ENCODE measurements at regions not wholly inside any gene's neighbourhood (a gene's known extent, or its start where the extent isn't known, plus 50 kb on each side); places are given as distances from the start of the nearest gene placed in this dataset.
"Not testable (repeated sequence)": the region's sequence is repeated elsewhere in the genome, so short reads cannot be mapped to it uniquely, and the experiment has no call there.

GRCh38 chr7:142485617-142486226 is 227.9 kb upstream of the PRSS58 start:
- FAIRE-seq (no peak), DNase-seq (ENCODE audit: insufficient read length) (no peak)

DNA sequence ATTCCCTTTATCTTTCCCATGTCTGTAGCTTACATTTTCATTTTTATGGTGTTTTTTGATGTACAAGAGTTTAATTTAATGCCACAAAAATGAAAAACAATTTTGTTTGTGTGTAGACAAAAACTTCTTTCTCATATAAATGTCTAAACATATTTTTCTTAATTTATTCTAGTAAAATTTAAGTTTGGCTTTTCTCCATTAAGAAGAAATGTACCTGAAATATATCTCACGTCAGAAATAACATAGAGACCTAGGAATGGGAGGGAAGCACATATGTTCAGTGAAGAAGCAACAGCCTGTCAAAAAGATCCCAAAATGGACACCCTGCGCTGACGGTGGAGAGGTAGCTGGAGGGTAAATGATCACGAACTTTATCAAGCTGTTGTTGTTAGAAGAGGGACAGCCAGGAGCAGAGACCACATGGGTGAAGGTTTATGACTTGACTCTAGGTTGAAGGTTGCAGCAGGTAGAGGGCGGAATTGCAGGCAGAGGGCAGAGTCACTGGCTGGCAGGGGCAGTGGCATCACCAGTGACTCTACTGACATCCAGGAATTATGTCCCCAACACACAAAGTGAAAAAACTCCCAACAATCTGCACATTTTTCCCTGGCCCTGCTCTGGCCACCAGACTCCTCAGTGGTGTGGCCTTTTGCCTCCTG is 225.9 kb upstream of the PRSS58 start:
- DNase-seq (ENCODE audit: insufficient read length), result no peak
- no peak for TF ChIP-seq POLR2A (IDR thresholded peaks at IDR 0.05; ENCODE audit: low read depth, low read length)
- no peak for TF ChIP-seq POLR2AphosphoS5 (IDR thresholded peaks at IDR 0.05; ENCODE audit: low read depth, low read length)
- TF ChIP-seq TAF1 (IDR thresholded peaks at IDR 0.05; ENCODE audit: borderline replicate concordance, low read depth, low read length), result no peak
- no peak for FAIRE-seq

More at GRCh38 chr7:142485617-142486226, 227.9 kb upstream of the PRSS58 start:
- no peak for TF ChIP-seq TAF1 (IDR thresholded peaks at IDR 0.05; ENCODE audit: borderline replicate concordance, low read depth, low read length)
- no peak for TF ChIP-seq POLR2A (IDR thresholded peaks at IDR 0.05; ENCODE audit: low read depth, low read length)
- TF ChIP-seq POLR2AphosphoS5 (IDR thresholded peaks at IDR 0.05; ENCODE audit: low read depth, low read length), result no peak

GRCh38 chr7:142482891-142483658 is 225.2 kb upstream of the PRSS58 start:
- FAIRE-seq, result no peak

DNA sequence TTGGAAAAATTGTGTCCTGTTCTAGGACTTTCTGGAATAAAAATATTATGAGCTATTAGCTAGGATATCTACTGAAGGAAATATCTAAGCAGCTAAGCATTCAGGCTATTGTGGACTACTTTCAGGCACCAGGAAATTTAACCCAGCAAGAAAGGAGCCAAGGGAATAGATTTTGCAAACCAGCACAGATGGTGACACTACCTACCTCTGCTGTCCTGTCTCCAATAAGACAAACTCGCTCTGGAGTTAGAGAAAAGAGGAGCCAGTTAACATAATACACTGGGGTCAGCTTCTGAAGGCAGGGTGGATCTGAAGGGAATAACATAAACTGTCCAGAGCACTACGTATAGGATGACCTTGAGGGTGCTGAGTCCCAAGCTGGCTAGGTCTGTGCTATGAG is 223.7 kb upstream of the PRSS58 start:
- no peak for DNase-seq (ENCODE audit: insufficient read length)
- FAIRE-seq, result no peak
- TF ChIP-seq TAF1 (IDR thresholded peaks at IDR 0.05; ENCODE audit: borderline replicate concordance, low read depth, low read length), result no peak
- TF ChIP-seq POLR2A (IDR thresholded peaks at IDR 0.05; ENCODE audit: low read depth, low read length), result no peak
- TF ChIP-seq POLR2AphosphoS5 (IDR thresholded peaks at IDR 0.05; ENCODE audit: low read depth, low read length), result no peak

More at GRCh38 chr7:142482891-142483658, 225.2 kb upstream of the PRSS58 start:
- TF ChIP-seq POLR2AphosphoS5 (IDR thresholded peaks at IDR 0.05; ENCODE audit: low read depth, low read length) (no peak), TAF1 (IDR thresholded peaks at IDR 0.05; ENCODE audit: borderline replicate concordance, low read depth, low read length) (no peak), POLR2A (IDR thresholded peaks at IDR 0.05; ENCODE audit: low read depth, low read length) (no peak)
- no peak for DNase-seq (ENCODE audit: insufficient read length)

- FAIRE-seq (peak; percentile 74), DNase-seq (ENCODE audit: insufficient read length) (no peak)
- no peak for TF ChIP-seq TAF1 (IDR thresholded peaks at IDR 0.05; ENCODE audit: borderline replicate concordance, low read depth, low read length)
- TF ChIP-seq POLR2A (IDR thresholded peaks at IDR 0.05; ENCODE audit: low read depth, low read length), result no peak
- TF ChIP-seq POLR2AphosphoS5 (IDR thresholded peaks at IDR 0.05; ENCODE audit: low read depth, low read length), result no peak
Observed at GRCh38 chr7:142478479-142479220, 220.8 kb upstream of the PRSS58 start.

- not testable (repeated sequence) for DNase-seq (ENCODE audit: insufficient read length); FAIRE-seq
Observed at GRCh38 chr7:142477801-142478200, 219.9 kb upstream of the PRSS58 start.

GRCh38 chr7:142477079-142477651 is 219.3 kb upstream of the PRSS58 start:
- DNase-seq (ENCODE audit: insufficient read length) (no peak), FAIRE-seq (no peak)
- TF ChIP-seq TAF1 (IDR thresholded peaks at IDR 0.05; ENCODE audit: borderline replicate concordance, low read depth, low read length), result no peak
- no peak for TF ChIP-seq POLR2AphosphoS5 (IDR thresholded peaks at IDR 0.05; ENCODE audit: low read depth, low read length)
- TF ChIP-seq POLR2A (IDR thresholded peaks at IDR 0.05; ENCODE audit: low read depth, low read length), result no peak

DNA sequence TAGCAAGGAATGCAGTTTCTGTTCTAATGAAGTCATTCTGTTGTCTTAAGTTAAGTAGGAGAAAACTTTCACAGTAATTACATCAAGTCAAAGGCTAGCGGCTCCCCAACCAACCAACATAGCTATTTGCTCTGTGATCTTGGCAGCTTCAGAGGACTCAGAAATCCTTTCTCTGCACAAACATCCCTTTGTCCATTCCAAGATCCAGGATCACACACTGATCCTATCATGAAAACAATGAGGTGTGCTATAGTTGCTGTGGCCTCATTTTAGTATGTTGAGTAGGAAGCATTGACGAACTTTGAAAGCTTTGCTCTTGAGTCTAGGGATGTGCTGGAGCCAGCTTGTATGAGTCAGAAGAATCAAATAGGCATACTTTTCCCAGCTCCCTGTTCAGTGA is 218.2 kb upstream of the PRSS58 start:
- no peak for DNase-seq (ENCODE audit: insufficient read length)
- FAIRE-seq, result no peak

GRCh38 chr7:142471820-142472219 is 214.0 kb upstream of the PRSS58 start:
- FAIRE-seq, result no peak
- TF ChIP-seq POLR2A (IDR thresholded peaks at IDR 0.05; ENCODE audit: low read depth, low read length) (no peak), POLR2AphosphoS5 (IDR thresholded peaks at IDR 0.05; ENCODE audit: low read depth, low read length) (no peak), TAF1 (IDR thresholded peaks at IDR 0.05; ENCODE audit: borderline replicate concordance, low read depth, low read length) (no peak)
- DNase-seq (ENCODE audit: insufficient read length), result no peak

More for the DNA sequence above, 218.2 kb upstream of the PRSS58 start:
- TF ChIP-seq TAF1 (IDR thresholded peaks at IDR 0.05; ENCODE audit: borderline replicate concordance, low read depth, low read length) (no peak), POLR2AphosphoS5 (IDR thresholded peaks at IDR 0.05; ENCODE audit: low read depth, low read length) (no peak), POLR2A (IDR thresholded peaks at IDR 0.05; ENCODE audit: low read depth, low read length) (no peak)

GRCh38 chr7:142470544-142470830 is 212.6 kb upstream of the PRSS58 start:
- TF ChIP-seq POLR2AphosphoS5 (IDR thresholded peaks at IDR 0.05; ENCODE audit: low read depth, low read length) (no peak), TAF1 (IDR thresholded peaks at IDR 0.05; ENCODE audit: borderline replicate concordance, low read depth, low read length) (no peak), POLR2A (IDR thresholded peaks at IDR 0.05; ENCODE audit: low read depth, low read length) (no peak)
- no peak for DNase-seq (ENCODE audit: insufficient read length)
- FAIRE-seq, result no peak

All from GM12892 (cell line).